ENCODE measurements at regions not wholly inside any gene's neighbourhood (a gene's known extent, or its start where the extent isn't known, plus 50 kb on each side); places are given as distances from the start of the nearest gene placed in this dataset.

GRCh38 chr7:15851201-15851600, 164.7 kb upstream of the MEOX2 start:
- Histone ChIP-seq H3K9me3 (no peaks in the 10 kb centered on the region), H3K27ac (no peak overlapping the region)

GRCh38 chr7:15848901-15849300, 162.4 kb upstream of the MEOX2 start:
- Histone ChIP-seq H3K27ac (no peak overlapping the region), H3K27me3 (no peaks in the 10 kb centered on the region), H3K4me3 (replicated peaks in 1 of 3) (no peak overlapping the region), H3K36me3 (no peaks in the 10 kb centered on the region), H3K9me3 (no peaks in the 10 kb centered on the region), H3K4me1 (no peaks in the 10 kb centered on the region)
- intact Hi-C loops (cut with DNase I), result no loop called here
- 90 to 96% methylated on average over 1 of the region's 1 CpG for WGBS, 2 donors
- DNase-seq, result no peak
- TF ChIP-seq POLR2A (IDR thresholded peaks at IDR 0.05) (no peak), CTCF (IDR thresholded peaks at IDR 0.05) (no peak)

More at GRCh38 chr7:15851201-15851600, 164.7 kb upstream of the MEOX2 start:
- no peak overlapping the region for H3K4me3 ChIP-seq (replicated peaks in 1 of 3)
- no peaks in the 10 kb centered on the region for H3K36me3 ChIP-seq
- no peaks in the 10 kb centered on the region for H3K4me1 ChIP-seq
- DNase-seq, result no peak
- H3K27me3 ChIP-seq, result no peaks in the 10 kb centered on the region
- no peak for TF ChIP-seq CTCF (IDR thresholded peaks at IDR 0.05)
- TF ChIP-seq POLR2A (IDR thresholded peaks at IDR 0.05), result no peak
- 86 to 93% methylated on average over 6 of the region's 6 CpGs for whole genome bisulfite sequencing, 2 donors
- intact Hi-C loops (cut with DNase I), result no loop called here

DNA sequence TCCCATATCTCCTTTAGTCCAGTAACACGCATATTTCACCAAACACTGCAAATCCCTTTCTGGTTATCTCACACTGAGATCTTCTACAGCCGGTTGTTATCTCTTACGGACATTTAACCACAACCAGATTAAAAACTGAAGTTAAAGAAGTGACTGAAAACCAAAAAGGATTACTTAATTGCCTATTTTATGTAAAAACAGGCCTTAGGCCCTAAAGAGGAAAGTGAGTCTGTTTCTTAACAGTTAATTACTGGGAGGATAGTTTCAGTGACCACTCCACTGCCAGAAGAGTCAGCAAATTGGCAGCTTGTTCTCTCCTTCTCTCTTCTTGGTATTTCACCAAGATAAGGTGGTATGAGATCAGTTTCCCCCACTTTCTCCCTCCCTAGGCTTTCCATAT, 161.9 kb upstream of the MEOX2 start:
- no peak overlapping the region for H3K4me3 ChIP-seq (replicated peaks in 1 of 3)
- intact Hi-C loops (cut with DNase I), result no loop called here
- H3K9me3 ChIP-seq, result no peaks in the 10 kb centered on the region
- WGBS, 2 donors, result 74 to 75% methylated on average over 3 of the region's 3 CpGs
- DNase-seq, result no peak
- H3K27me3 ChIP-seq, result no peaks in the 10 kb centered on the region
- no peaks in the 10 kb centered on the region for H3K4me1 ChIP-seq
- no peak overlapping the region for H3K27ac ChIP-seq
- TF ChIP-seq CTCF (IDR thresholded peaks at IDR 0.05), result no peak
- TF ChIP-seq POLR2A (IDR thresholded peaks at IDR 0.05), result no peak
- no peaks in the 10 kb centered on the region for H3K36me3 ChIP-seq

DNA sequence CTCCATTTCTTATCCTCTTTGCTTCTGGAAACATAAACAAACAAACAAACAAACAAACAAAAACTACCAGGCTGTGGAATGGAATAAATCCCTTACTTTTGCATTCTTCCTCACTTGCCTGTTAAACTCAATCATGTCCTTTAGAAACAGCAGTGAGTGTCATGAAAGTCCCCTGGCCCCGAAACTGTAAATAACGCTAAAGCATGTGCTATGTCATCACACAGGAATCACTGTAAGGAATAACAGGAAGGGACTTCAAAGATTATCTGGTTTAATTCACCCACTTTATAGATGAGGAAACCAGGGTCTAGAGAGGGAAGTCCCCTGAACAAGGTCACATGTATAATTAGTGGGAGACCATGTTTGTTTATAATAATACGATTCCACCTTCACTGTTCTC, 159.4 kb upstream of the MEOX2 start:
- Histone ChIP-seq H3K27me3 (no peaks in the 10 kb centered on the region), H3K4me3 (replicated peaks in 1 of 3) (no peak overlapping the region), H3K4me1 (no peaks in the 10 kb centered on the region), H3K36me3 (no peaks in the 10 kb centered on the region), H3K9me3 (no peaks in the 10 kb centered on the region), H3K27ac (no peak overlapping the region)
- intact Hi-C loops (cut with DNase I), result no loop called here
- TF ChIP-seq POLR2A (IDR thresholded peaks at IDR 0.05) (no peak), CTCF (IDR thresholded peaks at IDR 0.05) (no peak)
- WGBS, 2 donors, result 68 to 92% methylated on average over 3 of the region's 3 CpGs
- DNase-seq, result no peak

- no peak overlapping the region for H3K4me3 ChIP-seq (replicated peaks in 1 of 3)
- TF ChIP-seq POLR2A (IDR thresholded peaks at IDR 0.05), result no peak
- no peak for TF ChIP-seq CTCF (IDR thresholded peaks at IDR 0.05)
- H3K36me3 ChIP-seq, result no peaks in the 10 kb centered on the region
- no peak overlapping the region for H3K27ac ChIP-seq
- H3K4me1 ChIP-seq, result no peaks in the 10 kb centered on the region
- no peaks in the 10 kb centered on the region for H3K9me3 ChIP-seq
- H3K27me3 ChIP-seq, result no peaks in the 10 kb centered on the region
- no peak for DNase-seq
- intact Hi-C loops (cut with DNase I), result no loop called here
- 91 to 94% methylated on average over 2 of the region's 2 CpGs for WGBS, 2 donors
Observed at GRCh38 chr7:15845461-15845860, 159.0 kb upstream of the MEOX2 start.

Data from thyroid gland (tissue), 4 donors.